GM12891 (cell line): ENCODE measurements at regions not wholly inside any gene's neighbourhood (a gene's known extent, or its start where the extent isn't known, plus 50 kb on each side); places are given as distances from the start of the nearest gene placed in this dataset.

Experiments
- PAX5 ChIP-seq: IDR thresholded peaks from 2 replicates; pipeline ENCODE4 v1.6.1; 2011; ENCODE audit warnings: low read length, moderate library complexity, mild to moderate bottlenecking; ENCODE audit not compliant: insufficient read depth, severe bottlenecking
- POLR2A ChIP-seq: IDR thresholded peaks from 2 replicates; pipeline ENCODE4 v1.6.1; 2011; ENCODE audit warnings: low read depth, low read length, control low read depth
- POLR2AphosphoS5 ChIP-seq: IDR thresholded peaks from 2 replicates; pipeline ENCODE4 v1.6.1; 2011; ENCODE audit warnings: low read depth, low read length, control low read depth

DNA sequence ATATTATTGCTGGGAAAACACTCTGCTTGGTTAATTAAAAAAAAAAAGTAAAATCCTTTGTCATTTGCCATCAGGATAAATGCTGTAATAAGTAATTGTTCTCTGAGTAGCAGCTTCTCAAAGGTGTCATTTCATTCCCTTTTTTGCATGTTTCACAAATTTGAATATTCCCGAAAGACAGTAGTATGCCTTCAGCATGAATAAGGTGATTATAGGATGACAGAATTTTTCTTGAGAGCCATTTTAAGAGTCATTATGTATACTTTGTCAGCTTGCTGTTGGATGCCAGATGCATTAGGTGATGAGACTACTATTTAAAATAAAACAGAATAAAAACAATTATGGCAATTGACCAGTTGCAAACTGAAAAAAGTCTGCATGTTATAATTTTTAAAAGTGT lies 200.7 kb downstream of the HDGFL1 start:
- TF ChIP-seq POLR2A (no peak), POLR2AphosphoS5 (no peak), PAX5 (no peak)
